ENCODE measurements at regions not wholly inside any gene's neighbourhood (a gene's known extent, or its start where the extent isn't known, plus 50 kb on each side); places are given as distances from the start of the nearest gene placed in this dataset.
"Not testable (repeated sequence)": the region's sequence is repeated elsewhere in the genome, so short reads cannot be mapped to it uniquely, and the experiment has no call there.

DNA sequence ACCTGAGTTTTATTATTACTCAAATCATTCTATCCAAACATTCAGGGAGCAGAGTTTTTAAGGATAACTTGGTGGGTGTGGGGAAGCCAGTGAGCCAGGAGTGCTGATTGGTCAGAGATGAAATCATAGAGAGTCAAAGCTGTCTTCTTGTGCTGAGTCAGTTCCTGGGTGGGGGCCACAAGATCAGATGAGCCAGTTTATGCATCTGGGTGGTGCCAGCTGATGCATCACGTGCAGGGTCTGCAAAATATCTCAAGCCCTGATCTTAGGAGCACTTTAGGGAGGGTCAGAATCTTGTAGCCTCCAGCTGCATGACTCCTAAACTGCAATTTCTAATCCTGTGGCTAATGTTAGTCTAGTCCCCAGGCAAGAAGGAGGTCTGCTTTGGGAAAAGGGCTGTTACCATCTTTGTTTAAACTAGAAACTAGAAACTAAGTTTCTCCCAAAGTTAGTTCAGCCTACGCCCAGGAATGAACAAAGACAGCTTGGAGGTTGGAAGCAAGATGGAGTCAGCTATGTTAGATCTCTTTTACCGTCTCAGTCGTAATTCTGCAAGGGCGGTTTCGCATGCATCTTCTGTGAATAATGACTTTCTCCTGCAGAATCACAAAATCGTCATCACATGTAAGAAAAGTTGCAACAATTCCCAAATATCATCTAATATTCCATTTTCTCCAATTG is 97.5 kb downstream of the ZNF664 start:
- not testable (repeated sequence) for H3K9me3 Mint-ChIP-seq

DNA sequence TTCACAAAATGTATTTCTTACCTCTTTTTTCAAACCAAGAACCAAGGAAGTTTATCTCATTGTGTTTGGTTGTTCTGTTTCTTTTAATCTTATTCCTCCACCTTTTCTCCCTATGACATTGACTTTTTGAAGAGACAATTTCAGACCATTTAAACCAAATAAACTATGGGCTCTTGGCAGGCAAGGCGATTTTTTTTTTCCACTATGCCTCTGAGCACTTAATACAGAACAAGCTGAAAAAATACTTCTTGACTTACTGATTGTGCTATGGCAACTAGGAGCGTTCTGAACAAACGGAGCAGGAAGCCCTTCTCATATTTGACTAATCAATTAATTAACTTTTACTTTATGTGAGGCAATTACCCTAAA is 98.0 kb downstream of the ZNF664 start:
- no peaks in the 10 kb centered on the region for H3K27me3 Mint-ChIP-seq (ENCODE audit: low read depth)
- H3K4me3 Mint-ChIP-seq, result no peak overlapping the region
- no peak for DNase-seq
- no peaks in the 10 kb centered on the region for H3K36me3 Mint-ChIP-seq (ENCODE audit: insufficient read depth)
- H3K4me1 Mint-ChIP-seq (ENCODE audit: low read depth), result no peaks in the 10 kb centered on the region
- ATAC-seq, result no peak
- peaks cover 6% of the 10 kb centered on the region for H3K9me3 Mint-ChIP-seq

More for the DNA sequence above, 97.5 kb downstream of the ZNF664 start:
- DNase-seq; H3K27me3 Mint-ChIP-seq (ENCODE audit: low read depth); H3K4me1 Mint-ChIP-seq (ENCODE audit: low read depth); ATAC-seq; H3K36me3 Mint-ChIP-seq (ENCODE audit: insufficient read depth); H3K4me3 Mint-ChIP-seq: not testable (repeated sequence)

DNA sequence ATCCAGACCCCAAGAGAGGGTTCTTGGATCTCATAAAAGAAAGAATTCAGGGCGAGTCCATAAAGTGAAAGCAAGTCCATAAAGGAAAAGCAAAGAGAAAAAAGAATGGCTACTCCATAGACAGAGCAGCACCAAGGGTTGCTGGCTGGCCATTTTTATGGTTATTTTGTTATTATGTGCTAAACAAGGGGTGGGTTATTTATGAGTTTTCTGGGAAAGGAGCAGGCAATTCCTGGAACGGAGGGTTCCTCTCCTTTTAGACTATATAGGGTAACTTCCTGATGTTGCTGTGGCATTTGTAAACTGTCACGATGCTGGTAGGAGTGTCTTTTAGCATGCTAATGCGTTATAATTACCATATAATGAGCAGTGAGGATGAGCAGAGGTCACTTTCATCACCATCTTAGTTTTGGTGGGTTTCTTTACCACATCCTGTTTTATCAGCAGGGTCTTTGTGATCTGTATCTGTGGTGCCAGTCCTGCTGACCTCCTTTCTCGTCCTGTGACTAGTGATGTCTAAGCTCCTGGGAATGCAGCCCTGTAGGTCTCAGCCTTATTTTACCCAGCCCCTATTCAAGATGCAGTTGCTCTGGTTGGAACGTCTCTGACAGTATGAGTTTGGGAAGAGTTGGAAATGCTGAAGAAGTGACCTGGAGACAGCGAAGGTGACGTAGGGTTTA is 100.5 kb downstream of the ZNF664 start:
- H3K27me3 Mint-ChIP-seq (ENCODE audit: low read depth), result no peaks in the 10 kb centered on the region
- no peak overlapping the region for H3K4me3 Mint-ChIP-seq
- DNase-seq (no peak), ATAC-seq (no peak)
- no peaks in the 10 kb centered on the region for H3K9me3 Mint-ChIP-seq
- H3K4me1 Mint-ChIP-seq (ENCODE audit: low read depth), result no peaks in the 10 kb centered on the region
- no peaks in the 10 kb centered on the region for H3K36me3 Mint-ChIP-seq (ENCODE audit: insufficient read depth)

DNA sequence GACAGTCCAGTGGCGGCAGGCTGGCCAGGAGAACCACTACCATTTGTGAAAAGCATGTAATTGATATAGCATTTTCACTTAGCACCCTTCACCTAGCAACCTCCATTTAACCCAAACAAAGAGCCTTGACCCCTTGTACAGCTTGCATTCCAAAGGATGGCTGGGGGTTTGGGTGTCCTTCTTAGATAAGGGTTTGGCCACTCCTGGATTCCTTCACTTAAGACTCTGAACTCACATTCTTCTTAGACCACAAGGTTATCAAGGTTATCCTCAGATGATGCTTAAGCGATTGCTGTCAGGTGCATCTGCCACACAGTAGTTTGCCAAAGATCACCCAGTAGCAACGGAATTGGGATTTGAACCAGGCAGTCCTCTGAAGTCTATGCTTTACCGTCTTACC is 102.8 kb downstream of the ZNF664 start:
- no peak overlapping the region for H3K4me3 Mint-ChIP-seq
- no peaks in the 10 kb centered on the region for H3K4me1 Mint-ChIP-seq (ENCODE audit: low read depth)
- H3K9me3 Mint-ChIP-seq, result no peaks in the 10 kb centered on the region
- no peaks in the 10 kb centered on the region for H3K27me3 Mint-ChIP-seq (ENCODE audit: low read depth)
- DNase-seq (no peak), ATAC-seq (no peak)
- no peaks in the 10 kb centered on the region for H3K36me3 Mint-ChIP-seq (ENCODE audit: insufficient read depth)

DNA sequence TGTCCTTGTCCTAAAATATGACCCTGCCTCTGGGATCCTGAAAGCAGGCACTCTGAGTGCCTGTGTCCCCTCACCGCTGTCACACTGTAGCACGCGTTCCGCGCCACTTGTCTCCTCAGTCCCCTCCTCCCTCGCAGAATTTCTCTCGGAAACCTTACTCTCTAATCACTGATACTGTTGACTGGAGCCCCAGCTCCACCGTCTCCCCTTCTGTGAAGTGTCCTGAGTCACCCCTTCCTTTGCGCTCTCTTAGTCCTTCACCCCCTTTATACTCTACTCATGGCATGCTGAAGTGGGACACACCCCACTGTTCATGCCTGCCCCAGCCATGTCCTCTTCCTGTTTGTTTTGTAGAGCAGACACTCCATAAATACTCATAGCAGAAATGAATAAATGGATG is 104.7 kb downstream of the ZNF664 start:
- H3K27me3 Mint-ChIP-seq (ENCODE audit: low read depth), result no peaks in the 10 kb centered on the region

DNA sequence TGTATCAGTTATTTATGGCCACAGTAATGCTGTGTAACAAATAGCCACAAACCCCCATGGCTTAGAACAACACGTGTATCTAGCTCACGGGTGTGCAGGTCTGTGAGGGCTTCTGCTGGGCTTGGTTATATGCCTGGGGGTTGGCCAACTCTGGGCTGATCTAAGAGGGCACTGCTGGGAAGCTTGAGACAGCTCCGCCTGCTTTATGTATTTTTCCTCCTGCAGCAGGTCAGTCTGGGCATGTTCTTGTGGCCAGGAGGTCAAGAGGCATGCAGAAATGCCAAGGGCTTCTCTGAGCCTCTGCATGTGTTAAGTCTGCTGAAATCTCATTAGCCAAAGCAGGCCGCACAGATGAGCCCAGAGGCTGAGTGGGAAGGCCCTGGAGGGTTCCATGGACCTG is 105.8 kb downstream of the ZNF664 start:
- Mint-ChIP-seq H3K36me3 (ENCODE audit: insufficient read depth) (no peaks in the 10 kb centered on the region), H3K9me3 (no peaks in the 10 kb centered on the region), H3K4me1 (ENCODE audit: low read depth) (no peaks in the 10 kb centered on the region), H3K27me3 (ENCODE audit: low read depth) (no peaks in the 10 kb centered on the region), H3K4me3 (no peak overlapping the region)
- ATAC-seq, result no peak
- no peak for DNase-seq

More for the DNA sequence above, 104.7 kb downstream of the ZNF664 start:
- DNase-seq, result no peak
- ATAC-seq, result no peak
- Mint-ChIP-seq H3K4me3 (no peak overlapping the region), H3K4me1 (ENCODE audit: low read depth) (no peaks in the 10 kb centered on the region), H3K9me3 (no peaks in the 10 kb centered on the region), H3K36me3 (ENCODE audit: insufficient read depth) (no peaks in the 10 kb centered on the region)

DNA sequence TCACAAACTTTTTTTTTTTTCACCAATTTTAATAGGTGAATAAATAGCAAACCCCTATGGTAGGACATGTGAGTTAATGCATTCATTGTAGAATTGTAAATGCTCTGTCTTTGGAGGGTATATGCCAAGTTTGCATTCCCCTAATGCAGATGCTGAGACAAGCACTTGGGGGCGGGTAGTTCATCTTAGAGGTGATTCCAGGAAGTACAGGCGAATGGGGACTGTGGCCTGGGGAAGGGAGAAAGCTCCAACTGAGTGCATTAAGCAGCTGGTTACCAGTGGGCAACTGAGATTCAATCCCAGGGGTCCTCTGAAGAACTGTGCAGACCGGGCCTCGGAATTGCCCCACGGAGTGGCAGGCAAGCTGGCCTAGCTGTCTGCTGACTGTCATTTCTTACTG is 107.6 kb downstream of the ZNF664 start:
- DNase-seq (no peak), ATAC-seq (no peak)
- H3K4me1 Mint-ChIP-seq (ENCODE audit: low read depth), result no peaks in the 10 kb centered on the region
- peaks cover 2% of the 10 kb centered on the region for H3K27me3 Mint-ChIP-seq (ENCODE audit: low read depth)
- H3K9me3 Mint-ChIP-seq, result no peaks in the 10 kb centered on the region
- H3K4me3 Mint-ChIP-seq, result no peak overlapping the region
- no peaks in the 10 kb centered on the region for H3K36me3 Mint-ChIP-seq (ENCODE audit: insufficient read depth)

DNA sequence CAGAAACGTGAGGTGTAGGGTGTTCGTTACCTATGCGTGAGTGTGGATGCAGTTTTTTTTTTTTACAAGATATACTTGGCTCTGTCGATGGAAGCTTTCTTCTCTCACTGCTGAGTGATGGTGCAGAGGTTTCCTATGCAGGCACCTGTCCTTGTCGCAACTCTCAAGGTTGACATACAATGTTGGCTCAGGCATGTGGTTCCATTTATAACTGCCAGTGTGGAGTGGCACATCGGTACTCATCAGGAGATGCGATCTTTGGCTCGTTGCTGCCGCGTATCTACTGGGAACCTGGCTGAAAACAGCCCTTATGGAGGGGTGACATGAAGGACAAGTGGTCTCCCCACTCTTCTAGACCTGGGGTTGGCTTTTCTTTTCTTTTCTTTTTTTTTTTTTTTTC is 109.0 kb downstream of the ZNF664 start:
- Mint-ChIP-seq H3K27me3 (ENCODE audit: low read depth) (peaks cover 2% of the 10 kb centered on the region), H3K9me3 (no peaks in the 10 kb centered on the region), H3K4me3 (no peak overlapping the region), H3K4me1 (ENCODE audit: low read depth) (no peaks in the 10 kb centered on the region), H3K36me3 (ENCODE audit: insufficient read depth) (no peaks in the 10 kb centered on the region)
- ATAC-seq, result no peak
- DNase-seq, result no peak

DNA sequence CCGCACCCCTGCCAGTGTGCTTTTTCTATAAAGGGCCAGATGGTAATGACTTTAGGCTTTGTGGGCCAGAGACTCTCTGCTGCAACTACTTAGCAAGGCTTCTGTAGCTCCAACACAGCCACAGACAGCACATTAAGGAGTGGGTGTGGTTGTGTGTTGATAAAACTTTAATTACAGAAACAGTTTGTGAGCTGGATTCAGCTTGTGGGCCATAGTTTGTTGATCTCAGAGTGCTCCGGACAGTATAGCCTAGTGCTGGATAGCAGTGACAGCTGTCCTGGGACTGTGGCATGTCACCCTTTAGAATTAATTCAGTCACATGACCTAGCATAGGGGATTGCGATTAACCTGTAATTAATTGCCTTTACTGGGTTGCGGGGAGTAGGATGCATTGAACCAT is 109.7 kb downstream of the ZNF664 start:
- ATAC-seq (no peak), DNase-seq (no peak)
- no peaks in the 10 kb centered on the region for H3K4me1 Mint-ChIP-seq (ENCODE audit: low read depth)
- H3K36me3 Mint-ChIP-seq (ENCODE audit: insufficient read depth), result no peaks in the 10 kb centered on the region
- no peak overlapping the region for H3K4me3 Mint-ChIP-seq
- H3K27me3 Mint-ChIP-seq (ENCODE audit: low read depth), result peaks cover 2% of the 10 kb centered on the region
- no peaks in the 10 kb centered on the region for H3K9me3 Mint-ChIP-seq

DNA sequence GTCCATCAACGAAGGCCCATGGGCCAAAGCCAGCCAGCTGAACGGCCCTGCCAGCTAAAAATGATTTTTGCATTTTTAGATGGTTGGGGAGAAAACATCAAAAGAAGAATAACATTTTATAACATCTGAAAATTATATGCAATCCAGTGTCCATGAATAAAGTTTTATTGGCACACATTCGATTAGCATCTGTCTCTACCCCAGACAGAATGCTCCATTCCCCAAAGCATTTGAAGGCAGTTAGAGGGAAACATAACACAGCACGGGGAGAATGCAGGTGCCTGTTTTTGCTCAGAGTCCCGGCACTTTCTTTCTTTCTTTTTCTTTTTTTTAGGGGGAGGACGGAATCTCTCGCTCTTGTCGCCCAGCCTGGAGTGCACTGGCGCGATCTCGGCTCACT is 110.7 kb downstream of the ZNF664 start:
- Mint-ChIP-seq H3K27me3 (ENCODE audit: low read depth) (peaks cover 2% of the 10 kb centered on the region), H3K4me3 (no peak overlapping the region), H3K4me1 (ENCODE audit: low read depth) (no peaks in the 10 kb centered on the region), H3K36me3 (ENCODE audit: insufficient read depth) (no peaks in the 10 kb centered on the region), H3K9me3 (no peaks in the 10 kb centered on the region)
- DNase-seq (no peak), ATAC-seq (no peak)

DNA sequence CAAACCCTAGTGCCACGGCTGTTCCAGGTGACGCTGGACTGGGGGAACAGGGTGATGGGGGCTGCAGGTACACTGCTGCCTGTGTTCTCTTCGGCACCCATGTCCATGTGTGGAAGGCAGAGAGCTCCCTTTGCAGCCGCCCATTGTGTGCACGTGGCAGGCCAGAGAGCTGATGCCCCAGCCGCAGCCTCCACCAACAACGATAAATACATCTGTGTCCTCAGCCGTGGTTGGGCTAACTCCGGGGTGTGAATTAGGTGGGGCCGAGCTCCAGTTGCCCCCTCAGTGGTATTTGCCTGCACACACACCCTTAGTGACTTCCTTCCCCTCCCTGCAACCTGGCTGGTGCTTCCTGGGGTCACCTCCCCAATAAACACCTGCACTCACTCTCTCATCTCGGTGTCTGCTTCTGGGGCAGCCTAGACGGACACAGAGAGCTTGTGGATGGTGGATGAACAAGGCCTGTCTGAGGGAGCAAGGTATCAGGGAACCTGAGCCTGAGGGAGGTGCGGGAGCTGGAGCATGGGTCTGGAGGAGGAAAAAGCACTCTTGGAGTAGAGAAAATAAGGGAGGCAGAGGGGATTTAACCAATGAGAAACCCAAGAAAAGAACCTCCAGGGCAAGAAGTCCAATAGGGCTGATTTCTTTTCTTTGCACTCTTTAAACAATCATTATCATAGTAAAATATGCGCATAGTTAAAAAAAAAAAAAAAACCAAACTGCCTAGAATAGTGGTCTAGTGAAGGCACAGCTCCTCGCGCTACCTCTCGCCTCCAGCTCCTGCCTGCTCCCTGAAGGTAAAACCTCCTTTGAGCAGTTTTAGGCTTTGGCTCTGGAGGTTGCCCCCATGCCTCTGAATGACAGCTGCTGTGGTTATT is 112.6 kb downstream of the ZNF664 start:
- Mint-ChIP-seq H3K4me3 (no peak overlapping the region), H3K27me3 (ENCODE audit: low read depth) (peaks cover 2% of the 10 kb centered on the region), H3K4me1 (ENCODE audit: low read depth) (no peaks in the 10 kb centered on the region), H3K36me3 (ENCODE audit: insufficient read depth) (no peaks in the 10 kb centered on the region), H3K9me3 (no peaks in the 10 kb centered on the region)
- DNase-seq, result no peak
- no peak for ATAC-seq

DNA sequence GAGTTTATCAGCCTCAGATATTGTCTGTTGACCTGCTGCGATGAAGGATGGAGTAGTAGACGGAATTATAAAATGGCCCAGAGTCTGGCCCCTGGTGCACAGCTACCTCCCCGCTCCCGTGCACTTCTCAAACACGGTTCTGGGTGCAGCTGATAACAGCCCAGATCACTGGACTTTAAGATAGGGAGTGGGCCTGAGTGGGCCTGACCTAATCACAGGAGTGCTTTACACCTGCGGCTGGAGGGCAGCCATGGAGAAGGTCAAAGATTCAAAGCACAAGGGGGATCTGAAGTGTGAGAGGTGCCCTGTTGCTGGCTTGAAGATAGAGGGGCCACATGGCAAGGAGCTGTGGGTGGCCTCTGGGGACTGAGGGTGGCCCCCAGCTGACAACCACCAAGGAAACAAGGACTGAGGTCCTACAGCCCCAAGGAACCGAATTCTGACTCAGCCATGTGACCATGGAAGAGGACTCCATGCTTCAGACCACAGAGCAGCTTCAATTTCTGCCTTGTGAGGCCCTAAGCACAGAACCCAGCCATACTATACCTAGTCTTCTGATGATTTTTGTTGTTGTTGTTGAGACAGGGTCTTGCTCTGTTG is 113.4 kb downstream of the ZNF664 start:
- H3K4me1 Mint-ChIP-seq (ENCODE audit: low read depth), result no peaks in the 10 kb centered on the region
- peaks cover 2% of the 10 kb centered on the region for H3K27me3 Mint-ChIP-seq (ENCODE audit: low read depth)
- H3K9me3 Mint-ChIP-seq, result no peaks in the 10 kb centered on the region
- no peak for ATAC-seq
- H3K4me3 Mint-ChIP-seq, result no peak overlapping the region
- no peaks in the 10 kb centered on the region for H3K36me3 Mint-ChIP-seq (ENCODE audit: insufficient read depth)
- no peak for DNase-seq

DNA sequence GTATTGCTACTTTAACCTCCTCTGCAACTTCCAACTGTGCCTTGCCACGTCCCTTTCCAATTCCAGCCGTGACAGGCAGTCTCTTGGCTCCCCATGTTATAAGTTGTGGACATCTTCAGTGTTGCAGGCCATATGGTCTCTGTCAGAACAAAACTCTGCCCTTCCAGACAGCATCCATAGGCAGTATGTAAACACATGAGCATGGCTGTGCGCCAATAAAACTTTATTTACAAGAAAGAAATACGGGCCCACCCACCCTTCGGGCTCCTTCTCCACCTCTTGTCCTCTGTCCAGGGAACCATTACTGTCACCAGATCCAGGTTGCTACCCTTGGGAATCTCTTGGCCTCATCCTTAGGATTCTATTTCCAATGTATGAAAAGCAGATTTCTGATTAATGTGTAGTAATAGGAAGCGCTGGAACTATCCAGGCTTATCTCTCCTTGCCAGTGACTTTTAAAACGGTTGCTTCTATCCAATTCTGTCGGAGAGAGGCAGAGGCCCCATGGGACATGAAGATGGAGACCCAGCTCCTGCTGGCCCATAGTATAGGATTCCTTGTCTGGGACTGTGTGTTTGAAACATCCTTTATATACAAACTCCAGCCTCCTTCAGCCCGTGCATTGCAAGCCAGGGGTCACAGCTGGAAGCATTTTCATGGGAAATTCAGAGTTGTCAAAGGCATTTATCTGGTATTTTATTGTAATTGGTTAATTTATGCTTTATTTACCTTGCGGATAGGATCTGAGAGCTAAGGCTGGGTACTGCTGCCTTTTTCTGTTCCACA is 114.4 kb downstream of the ZNF664 start:
- Mint-ChIP-seq H3K4me3 (no peak overlapping the region), H3K36me3 (ENCODE audit: insufficient read depth) (no peaks in the 10 kb centered on the region), H3K9me3 (no peaks in the 10 kb centered on the region), H3K27me3 (ENCODE audit: low read depth) (peaks cover 2% of the 10 kb centered on the region), H3K4me1 (ENCODE audit: low read depth) (no peaks in the 10 kb centered on the region)
- DNase-seq (no peak), ATAC-seq (no peak)
